ENCODE measurements at regions not wholly inside any gene's neighbourhood (a gene's known extent, or its start where the extent isn't known, plus 50 kb on each side); places are given as distances from the start of the nearest gene placed in this dataset.
"Not testable (repeated sequence)": the region's sequence is repeated elsewhere in the genome, so short reads cannot be mapped to it uniquely, and the experiment has no call there.

- H3K4me3 Mint-ChIP-seq = no peak overlapping the region
- H3K36me3 Mint-ChIP-seq (ENCODE audit: low read depth) = no peaks in the 10 kb centered on the region
- H3K4me1 Mint-ChIP-seq (ENCODE audit: low read depth) = no peaks in the 10 kb centered on the region
- H3K9me3 Mint-ChIP-seq = peaks cover 28% of the 10 kb centered on the region
- no peak overlapping the region for H3K27ac Mint-ChIP-seq
- H3K27me3 Mint-ChIP-seq (ENCODE audit: low read depth) = no peaks in the 10 kb centered on the region
Measured at GRCh38 chr14:28242895-28243294, 523.7 kb upstream of the FOXG1 start.

- H3K36me3 Mint-ChIP-seq (ENCODE audit: low read depth) = no peaks in the 10 kb centered on the region
- no peak overlapping the region for H3K4me3 Mint-ChIP-seq
- peaks cover 24% of the 10 kb centered on the region for H3K9me3 Mint-ChIP-seq
- H3K27ac Mint-ChIP-seq = no peak overlapping the region
- no peaks in the 10 kb centered on the region for H3K27me3 Mint-ChIP-seq (ENCODE audit: low read depth)
- H3K4me1 Mint-ChIP-seq (ENCODE audit: low read depth) = no peaks in the 10 kb centered on the region
Measured at GRCh38 chr14:28243600-28243999, 523.0 kb upstream of the FOXG1 start.

GRCh38 chr14:28245216-28245615 lies 521.4 kb upstream of the FOXG1 start:
- Mint-ChIP-seq H3K27me3 (ENCODE audit: low read depth) (no peaks in the 10 kb centered on the region), H3K36me3 (ENCODE audit: low read depth) (no peaks in the 10 kb centered on the region), H3K4me3 (no peak overlapping the region), H3K9me3 (peaks cover 27% of the 10 kb centered on the region), H3K4me1 (ENCODE audit: low read depth) (no peaks in the 10 kb centered on the region), H3K27ac (no peak overlapping the region)

- Mint-ChIP-seq H3K9me3 (peaks cover 37% of the 10 kb centered on the region), H3K27ac (no peak overlapping the region), H3K27me3 (ENCODE audit: low read depth) (no peaks in the 10 kb centered on the region), H3K36me3 (ENCODE audit: low read depth) (no peaks in the 10 kb centered on the region), H3K4me3 (no peak overlapping the region), H3K4me1 (ENCODE audit: low read depth) (no peaks in the 10 kb centered on the region)
Measured at GRCh38 chr14:28247491-28247890, 519.1 kb upstream of the FOXG1 start.

- H3K4me3 Mint-ChIP-seq; H3K27me3 Mint-ChIP-seq (ENCODE audit: low read depth); H3K4me1 Mint-ChIP-seq (ENCODE audit: low read depth); H3K27ac Mint-ChIP-seq; H3K36me3 Mint-ChIP-seq (ENCODE audit: low read depth): not testable (repeated sequence)
- peaks cover 49% of the 10 kb centered on the region for H3K9me3 Mint-ChIP-seq
Measured at GRCh38 chr14:28252124-28252523, 514.5 kb upstream of the FOXG1 start.

GRCh38 chr14:28254768-28255167 lies 511.8 kb upstream of the FOXG1 start:
- no peak overlapping the region for H3K27ac Mint-ChIP-seq
- H3K9me3 Mint-ChIP-seq = peaks cover 37% of the 10 kb centered on the region
- no peaks in the 10 kb centered on the region for H3K27me3 Mint-ChIP-seq (ENCODE audit: low read depth)
- no peaks in the 10 kb centered on the region for H3K36me3 Mint-ChIP-seq (ENCODE audit: low read depth)
- no peaks in the 10 kb centered on the region for H3K4me1 Mint-ChIP-seq (ENCODE audit: low read depth)
- H3K4me3 Mint-ChIP-seq = no peak overlapping the region

GRCh38 chr14:28264306-28264705 lies 502.3 kb upstream of the FOXG1 start:
- Mint-ChIP-seq H3K4me3 (no peak overlapping the region), H3K27me3 (ENCODE audit: low read depth) (no peaks in the 10 kb centered on the region), H3K27ac (no peak overlapping the region), H3K4me1 (ENCODE audit: low read depth) (no peaks in the 10 kb centered on the region), H3K9me3 (peaks cover 56% of the 10 kb centered on the region), H3K36me3 (ENCODE audit: low read depth) (no peaks in the 10 kb centered on the region)

- Mint-ChIP-seq H3K36me3 (ENCODE audit: low read depth) (no peaks in the 10 kb centered on the region), H3K4me3 (no peak overlapping the region), H3K27ac (no peak overlapping the region), H3K9me3 (peaks cover 58% of the 10 kb centered on the region), H3K27me3 (ENCODE audit: low read depth) (no peaks in the 10 kb centered on the region), H3K4me1 (ENCODE audit: low read depth) (no peaks in the 10 kb centered on the region)
Measured at GRCh38 chr14:28272270-28272669, 494.3 kb upstream of the FOXG1 start.

- Mint-ChIP-seq H3K4me3 (no peak overlapping the region), H3K4me1 (ENCODE audit: low read depth) (no peaks in the 10 kb centered on the region), H3K27me3 (ENCODE audit: low read depth) (no peaks in the 10 kb centered on the region), H3K9me3 (peaks cover 27% of the 10 kb centered on the region), H3K36me3 (ENCODE audit: low read depth) (no peaks in the 10 kb centered on the region), H3K27ac (no peak overlapping the region)
Measured at GRCh38 chr14:28280530-28280929, 486.1 kb upstream of the FOXG1 start.

- H3K4me3 Mint-ChIP-seq = no peak overlapping the region
- no peak overlapping the region for H3K27ac Mint-ChIP-seq
- peaks cover 22% of the 10 kb centered on the region for H3K9me3 Mint-ChIP-seq
- no peaks in the 10 kb centered on the region for H3K27me3 Mint-ChIP-seq (ENCODE audit: low read depth)
- no peaks in the 10 kb centered on the region for H3K36me3 Mint-ChIP-seq (ENCODE audit: low read depth)
- no peaks in the 10 kb centered on the region for H3K4me1 Mint-ChIP-seq (ENCODE audit: low read depth)
Measured at GRCh38 chr14:28280997-28281598, 485.5 kb upstream of the FOXG1 start.

- H3K4me3 Mint-ChIP-seq = no peak overlapping the region
- H3K36me3 Mint-ChIP-seq (ENCODE audit: low read depth) = no peaks in the 10 kb centered on the region
- peaks cover 23% of the 10 kb centered on the region for H3K9me3 Mint-ChIP-seq
- H3K4me1 Mint-ChIP-seq (ENCODE audit: low read depth) = no peaks in the 10 kb centered on the region
- no peak overlapping the region for H3K27ac Mint-ChIP-seq
- H3K27me3 Mint-ChIP-seq (ENCODE audit: low read depth) = no peaks in the 10 kb centered on the region
Measured at GRCh38 chr14:28284546-28285300, 481.9 kb upstream of the FOXG1 start.

- Mint-ChIP-seq H3K27ac (no peak overlapping the region), H3K4me1 (ENCODE audit: low read depth) (no peaks in the 10 kb centered on the region), H3K36me3 (ENCODE audit: low read depth) (no peaks in the 10 kb centered on the region), H3K27me3 (ENCODE audit: low read depth) (no peaks in the 10 kb centered on the region), H3K4me3 (no peak overlapping the region), H3K9me3 (peaks cover 61% of the 10 kb centered on the region)
Measured at GRCh38 chr14:28294834-28295440, 471.6 kb upstream of the FOXG1 start.

- Mint-ChIP-seq H3K4me1 (ENCODE audit: low read depth) (no peaks in the 10 kb centered on the region), H3K27ac (no peak overlapping the region), H3K9me3 (peaks cover 61% of the 10 kb centered on the region), H3K4me3 (no peak overlapping the region), H3K36me3 (ENCODE audit: low read depth) (no peaks in the 10 kb centered on the region), H3K27me3 (ENCODE audit: low read depth) (no peaks in the 10 kb centered on the region)
Measured at GRCh38 chr14:28297559-28297958, 469.0 kb upstream of the FOXG1 start.

GRCh38 chr14:28298156-28298555 lies 468.4 kb upstream of the FOXG1 start:
- Mint-ChIP-seq H3K4me1 (ENCODE audit: low read depth) (no peaks in the 10 kb centered on the region), H3K4me3 (no peak overlapping the region), H3K27ac (no peak overlapping the region), H3K9me3 (peaks cover 60% of the 10 kb centered on the region), H3K36me3 (ENCODE audit: low read depth) (no peaks in the 10 kb centered on the region), H3K27me3 (ENCODE audit: low read depth) (no peaks in the 10 kb centered on the region)

GRCh38 chr14:28299227-28299626 lies 467.4 kb upstream of the FOXG1 start:
- Mint-ChIP-seq H3K27me3 (ENCODE audit: low read depth) (no peaks in the 10 kb centered on the region), H3K27ac (no peak overlapping the region), H3K4me1 (ENCODE audit: low read depth) (no peaks in the 10 kb centered on the region), H3K36me3 (ENCODE audit: low read depth) (no peaks in the 10 kb centered on the region), H3K4me3 (no peak overlapping the region), H3K9me3 (peaks cover 58% of the 10 kb centered on the region)

Data from T-helper 1 cell treated with Interleukin-12 subunit alpha and Interleukin-12 subunit beta and Interleukin-4 antibody, amounts not matched to agents 30 μg/mL and 1 μg/mL, for 36 hours (primary cell).